ENCODE measurements at regions not wholly inside any gene's neighbourhood (a gene's known extent, or its start where the extent isn't known, plus 50 kb on each side); places are given as distances from the start of the nearest gene placed in this dataset.

GRCh38 chr19:34598217-34599155 is 78.5 kb downstream of the SCGB2B2 start:
- peaks cover 8 to 26% of the 10 kb centered on the region in 2 donors for H3K9me3 ChIP-seq
- no peaks in the 10 kb centered on the region for H3K4me1 ChIP-seq
- H3K27me3 ChIP-seq = no peaks in the 10 kb centered on the region
- no peak overlapping the region for H3K27ac ChIP-seq
- intact Hi-C loops (cut with DNase I) = no loop called here
- DNase-seq (ENCODE audit: low spot score in 2 of 2) = no peak
- no peak overlapping the region for H3K4me3 ChIP-seq
- TF ChIP-seq CTCF (IDR thresholded peaks at IDR 0.05) = no peak
- H3K36me3 ChIP-seq = no peaks in the 10 kb centered on the region

- Histone ChIP-seq H3K36me3 (no peaks in the 10 kb centered on the region), H3K4me3 (no peak overlapping the region), H3K27me3 (no peaks in the 10 kb centered on the region), H3K9me3 (peaks cover 4 to 18% of the 10 kb centered on the region in 2 donors), H3K27ac (no peak overlapping the region), H3K4me1 (no peaks in the 10 kb centered on the region)
- no peak for TF ChIP-seq CTCF (IDR thresholded peaks at IDR 0.05)
- intact Hi-C loops (cut with DNase I) = no loop called here
- no peak for DNase-seq (ENCODE audit: low spot score in 2 of 2)
These were observed 79.4 kb downstream of the SCGB2B2 start for GRCh38 chr19:34597596-34597995.

- H3K4me3 ChIP-seq = no peak overlapping the region
- peaks cover 0 to 12% of the 10 kb centered on the region in 2 donors for H3K9me3 ChIP-seq
- no peak for DNase-seq (ENCODE audit: low spot score in 2 of 2)
- no peak for TF ChIP-seq CTCF (IDR thresholded peaks at IDR 0.05)
- no peaks in the 10 kb centered on the region for H3K4me1 ChIP-seq
- H3K36me3 ChIP-seq = no peaks in the 10 kb centered on the region
- no peak overlapping the region for H3K27ac ChIP-seq
- no peaks in the 10 kb centered on the region for H3K27me3 ChIP-seq
- intact Hi-C loops (cut with DNase I) = no loop called here
These were observed 80.0 kb downstream of the SCGB2B2 start for GRCh38 chr19:34596989-34597388.

- H3K27me3 ChIP-seq = no peaks in the 10 kb centered on the region
- intact Hi-C loops (cut with DNase I) = no loop called here
- no peaks in the 10 kb centered on the region for H3K36me3 ChIP-seq
- peaks cover 0 to 16% of the 10 kb centered on the region in 2 donors for H3K9me3 ChIP-seq
- no peak overlapping the region for H3K27ac ChIP-seq
- H3K4me3 ChIP-seq = no peak overlapping the region
- H3K4me1 ChIP-seq = no peaks in the 10 kb centered on the region
- no peak for DNase-seq (ENCODE audit: low spot score in 2 of 2)
- TF ChIP-seq CTCF (IDR thresholded peaks at IDR 0.05) = no peak
These were observed 80.8 kb downstream of the SCGB2B2 start for GRCh38 chr19:34596115-34596514.

- TF ChIP-seq CTCF (IDR thresholded peaks at IDR 0.05) = no peak
- intact Hi-C loops (cut with DNase I) = no loop called here
- no peaks in the 10 kb centered on the region for H3K36me3 ChIP-seq
- no peaks in the 10 kb centered on the region for H3K4me1 ChIP-seq
- no peaks in the 10 kb centered on the region for H3K27me3 ChIP-seq
- H3K9me3 ChIP-seq = peaks cover 0 to 16% of the 10 kb centered on the region in 2 donors
- no peak overlapping the region for H3K27ac ChIP-seq
- no peak overlapping the region for H3K4me3 ChIP-seq
- no peak for DNase-seq (ENCODE audit: low spot score in 2 of 2)
These were observed 81.3 kb downstream of the SCGB2B2 start for GRCh38 chr19:34595683-34596082.
